Right lobe of liver (tissue), 6 donors: ENCODE measurements at regions not wholly inside any gene's neighbourhood (a gene's known extent, or its start where the extent isn't known, plus 50 kb on each side); places are given as distances from the start of the nearest gene placed in this dataset.

Source experiments
- ATAC-seq, 4 donors: fragments of 200-7000 bp; cut with Tn5 transposase; one replicate each; pipeline ENCODE4 v1.9.1; 2020; ENCODE audit warnings: mild to moderate bottlenecking in 4 of 4, moderate library complexity in 4 of 4
- DNase-seq, 3 donors: peaks; one replicate each; pipeline ENCODE4 v3.0.0-alpha.2; 2020
- H3K27ac ChIP-seq, 3 donors: fragments of 200-600 bp; one replicate each; pipeline ENCODE4 v1.8.0; 2022
- H3K27me3 ChIP-seq, 2 donors: fragments of 200-600 bp; one replicate each; pipeline ENCODE4 v1.8.0; 2022
- H3K36me3 ChIP-seq, 4 donors: fragments of 200-600 bp; sonication (generic) in 1 of 4; one replicate each; pipeline versions ENCODE4 v1.5.1 to v1.8.0; 2017 to 2022; ENCODE audit warnings: control low read depth in 1 of 4
- H3K4me1 ChIP-seq, 4 donors: fragments of 200-600 bp; sonication (generic) in 1 of 4; one replicate each; pipeline versions ENCODE4 v1.5.1 to v1.8.0; 2017 to 2022; ENCODE audit warnings: control low read depth in 1 of 4
- H3K4me3 ChIP-seq, 3 donors: fragments of 200-600 bp; one replicate each; pipeline ENCODE4 v1.8.0; 2022
- H3K9me3 ChIP-seq, 4 donors: fragments of 200-600 bp; sonication (generic) in 1 of 4; one replicate each; pipeline versions ENCODE4 v1.5.1 to v1.8.0; 2017 to 2022; ENCODE audit warnings: control low read depth in 1 of 4
- POLR2A ChIP-seq: fragments of 450-650 bp; IDR thresholded peaks from one replicate; pipeline ENCODE4 v1.6.1; 2017; ENCODE audit warnings: antibody characterized with exemption, mild to moderate bottlenecking
- WGBS: methylation state at CpG from one replicate; pipeline ENCODE4 v1.1.6; 2018; ENCODE audit warnings: low coverage, low lambda C conversion rate; ENCODE audit not compliant: insufficient coverage; ENCODE audit errors: missing lambda C conversion rate; 5-methylcytosine and 5-hydroxymethylcytosine counted together
- intact Hi-C, 2 donors: fragments of 100-400 bp; cut with DNase I; formaldehyde crosslinking; loops; one replicate each; pipeline versions ENCODE4 v1.11.2 to v1.14.1; 2022
- TF ChIP-seq, protein P1 (sequence below), 4 donors: fragments of 200-600 bp in 3 of 4; fragments of 450-650 bp in 1 of 4; IDR thresholded peaks; one replicate each; pipeline versions ENCODE4 v1.5.1 to v1.8.0; 2016 to 2022; ENCODE audit warnings: antibody characterized with exemption in 4 of 4, mild to moderate bottlenecking in 2 of 4
- donor health status: DM: no; HTN: yes; CAD: no.
- donor health status: DM: no; HTN: no; CAD: no.
- donor health status: DM: no; HTN: no; CAD: no.
- donor health status: DM: no; HTN: yes; CAD: no.
- donor health status: DM: no; HTN: yes; CAD: no.

DNA sequence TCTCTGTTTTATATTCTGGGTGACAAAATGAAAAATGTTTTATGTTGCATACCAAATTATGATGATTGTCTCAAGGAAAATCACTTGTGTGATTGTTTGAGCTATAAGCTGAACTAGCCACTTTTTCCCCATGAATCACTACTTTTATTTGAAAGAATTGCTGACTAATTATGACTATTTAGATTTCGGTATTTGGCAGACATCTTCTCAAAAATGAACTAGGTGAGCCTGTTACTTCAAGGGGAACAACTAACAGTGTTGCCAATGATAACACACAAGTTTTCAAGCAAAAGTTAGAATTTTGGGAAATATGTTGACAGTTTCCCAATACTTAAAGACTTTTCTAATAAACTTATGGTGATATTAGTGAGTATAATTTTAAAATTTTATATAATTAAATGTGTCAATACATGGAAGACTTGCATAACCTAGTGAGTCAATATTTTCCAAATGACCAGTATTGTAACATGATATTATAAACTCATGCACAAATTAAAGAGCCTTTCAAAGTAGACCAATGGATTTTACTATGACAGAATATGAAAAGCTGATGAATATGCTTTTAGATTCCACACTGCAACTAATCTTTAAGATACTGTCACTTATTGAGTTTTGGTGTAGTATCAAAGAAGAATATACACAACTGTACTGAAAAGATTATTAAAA is 187.7 kb upstream of the GATB start:
- no peak overlapping the region for H3K27ac ChIP-seq
- no peaks in the 10 kb centered on the region for H3K36me3 ChIP-seq
- WGBS: 39% methylated on average over 1 of the region's 1 CpG
- H3K4me3 ChIP-seq: no peak overlapping the region
- ATAC-seq (no peak), DNase-seq (no peak)
- TF ChIP-seq POLR2A: no peak
- TF ChIP-seq, protein P1, sequence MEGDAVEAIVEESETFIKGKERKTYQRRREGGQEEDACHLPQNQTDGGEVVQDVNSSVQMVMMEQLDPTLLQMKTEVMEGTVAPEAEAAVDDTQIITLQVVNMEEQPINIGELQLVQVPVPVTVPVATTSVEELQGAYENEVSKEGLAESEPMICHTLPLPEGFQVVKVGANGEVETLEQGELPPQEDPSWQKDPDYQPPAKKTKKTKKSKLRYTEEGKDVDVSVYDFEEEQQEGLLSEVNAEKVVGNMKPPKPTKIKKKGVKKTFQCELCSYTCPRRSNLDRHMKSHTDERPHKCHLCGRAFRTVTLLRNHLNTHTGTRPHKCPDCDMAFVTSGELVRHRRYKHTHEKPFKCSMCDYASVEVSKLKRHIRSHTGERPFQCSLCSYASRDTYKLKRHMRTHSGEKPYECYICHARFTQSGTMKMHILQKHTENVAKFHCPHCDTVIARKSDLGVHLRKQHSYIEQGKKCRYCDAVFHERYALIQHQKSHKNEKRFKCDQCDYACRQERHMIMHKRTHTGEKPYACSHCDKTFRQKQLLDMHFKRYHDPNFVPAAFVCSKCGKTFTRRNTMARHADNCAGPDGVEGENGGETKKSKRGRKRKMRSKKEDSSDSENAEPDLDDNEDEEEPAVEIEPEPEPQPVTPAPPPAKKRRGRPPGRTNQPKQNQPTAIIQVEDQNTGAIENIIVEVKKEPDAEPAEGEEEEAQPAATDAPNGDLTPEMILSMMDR (IDR thresholded peaks at IDR 0.05): no peak
- intact Hi-C loops: no loop called here
- no peaks in the 10 kb centered on the region for H3K4me1 ChIP-seq
- H3K27me3 ChIP-seq: no peaks in the 10 kb centered on the region
- no peaks in the 10 kb centered on the region for H3K9me3 ChIP-seq

DNA sequence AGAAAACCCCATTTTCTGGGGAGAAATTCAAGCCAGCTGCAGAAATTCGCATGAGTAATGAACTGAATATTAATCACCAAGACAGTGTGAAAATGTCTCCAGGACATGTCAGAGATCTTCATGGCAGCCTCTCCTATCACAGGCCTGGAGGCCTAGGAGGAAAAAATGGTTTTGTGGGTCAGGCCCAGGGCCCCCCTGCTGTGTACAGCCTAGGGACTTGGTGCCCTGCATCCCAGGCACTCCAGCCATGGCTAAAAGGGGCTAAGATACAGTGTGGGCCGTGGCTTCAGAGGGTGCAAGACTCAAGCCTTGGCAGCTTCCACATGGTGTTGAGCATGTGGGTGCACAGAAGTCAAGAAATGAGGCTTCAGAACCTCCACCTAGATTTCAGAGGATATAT is 185.9 kb upstream of the GATB start:
- Histone ChIP-seq H3K4me3 (no peak overlapping the region), H3K9me3 (no peaks in the 10 kb centered on the region), H3K27me3 (no peaks in the 10 kb centered on the region), H3K4me1 (no peaks in the 10 kb centered on the region), H3K36me3 (no peaks in the 10 kb centered on the region), H3K27ac (no peak overlapping the region)
- 52% methylated on average over 2 of the region's 2 CpGs for WGBS
- no peak for ATAC-seq
- intact Hi-C loops: no loop called here
- DNase-seq: no peak
- TF ChIP-seq, protein P1 (IDR thresholded peaks at IDR 0.05): no peak
- no peak for TF ChIP-seq POLR2A

DNA sequence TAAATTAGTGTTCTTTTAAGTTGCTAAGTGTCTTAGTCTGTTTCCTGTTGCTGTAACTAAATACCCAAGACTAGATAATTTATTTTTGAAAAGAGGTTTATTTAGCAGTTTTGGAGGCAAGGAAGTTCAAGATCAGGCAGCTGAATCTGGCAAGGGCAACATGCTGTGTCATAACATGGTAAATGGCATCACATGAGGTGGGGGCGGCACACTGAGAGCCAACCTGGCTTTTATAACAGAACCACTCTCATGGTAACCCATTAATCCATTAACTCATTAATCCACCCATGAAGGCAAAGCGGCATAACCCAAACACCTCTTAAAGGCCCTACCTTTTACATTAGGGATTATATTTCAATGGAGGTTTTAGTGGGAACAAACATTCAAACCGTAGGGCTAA is 182.2 kb upstream of the GATB start:
- Histone ChIP-seq H3K27me3 (no peaks in the 10 kb centered on the region), H3K9me3 (no peaks in the 10 kb centered on the region), H3K4me3 (no peak overlapping the region), H3K4me1 (no peaks in the 10 kb centered on the region), H3K27ac (no peak overlapping the region), H3K36me3 (no peaks in the 10 kb centered on the region)
- intact Hi-C loops: no loop called here
- no peak for TF ChIP-seq POLR2A
- TF ChIP-seq, protein P1 (IDR thresholded peaks at IDR 0.05): no peak
- ATAC-seq (no peak), DNase-seq (no peak)
- WGBS: 78% methylated on average over 3 of the region's 3 CpGs

DNA sequence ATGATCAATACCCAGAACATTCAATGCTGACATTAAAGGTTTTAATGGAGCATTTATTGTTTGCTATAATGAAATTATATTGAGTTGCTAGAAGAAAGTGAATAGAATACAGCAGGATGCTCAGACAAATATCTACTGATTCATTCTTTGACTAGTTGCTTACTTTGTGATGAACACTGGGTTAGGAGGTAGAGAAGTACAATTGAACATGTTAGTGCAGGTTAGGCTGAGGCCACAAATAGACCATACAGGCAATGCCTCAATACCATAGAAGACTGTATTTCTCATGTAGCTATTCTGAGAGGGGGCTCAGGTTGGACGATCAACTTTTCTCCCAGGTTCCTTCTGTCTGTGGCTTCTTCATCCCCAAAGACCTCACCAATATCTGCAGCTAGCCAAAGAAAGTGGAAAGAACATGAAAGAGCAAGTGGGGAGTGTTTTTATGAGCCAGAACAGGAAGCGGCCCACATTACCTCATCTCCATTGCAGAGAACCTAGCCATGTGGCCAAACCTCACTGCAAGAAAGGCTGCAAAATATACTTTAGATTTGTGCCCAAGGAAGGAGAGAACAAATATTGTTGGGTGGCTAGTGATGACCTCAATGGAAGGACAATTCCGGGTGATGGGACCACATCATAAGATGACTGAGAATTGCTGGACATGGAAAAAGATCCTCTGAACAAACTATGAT is 180.3 kb upstream of the GATB start:
- no peak for ATAC-seq
- Histone ChIP-seq H3K27ac (no peak overlapping the region), H3K27me3 (no peaks in the 10 kb centered on the region), H3K4me3 (no peak overlapping the region), H3K4me1 (no peaks in the 10 kb centered on the region), H3K36me3 (no peaks in the 10 kb centered on the region), H3K9me3 (no peaks in the 10 kb centered on the region)
- DNase-seq: no peak
- WGBS: 82% methylated on average over 2 of the region's 3 CpGs
- no peak for TF ChIP-seq POLR2A
- TF ChIP-seq, protein P1 (IDR thresholded peaks at IDR 0.05): no peak
- intact Hi-C loops: no loop called here
